Ovary (tissue), 7 donors: ENCODE measurements at regions not wholly inside any gene's neighbourhood (a gene's known extent, or its start where the extent isn't known, plus 50 kb on each side); places are given as distances from the start of the nearest gene placed in this dataset.

Experiments
- DNase-seq, 5 donors: peaks; one replicate each; pipeline ENCODE4 v3.0.0-alpha.2; 2019 to 2020
- H3K27ac ChIP-seq, 2 donors: fragments of 200-600 bp; one replicate each; pipeline versions ENCODE4 v1.5.1 to v1.8.0; 2019 to 2022
- H3K27me3 ChIP-seq: fragments of 200-600 bp; one replicate; pipeline ENCODE4 v1.8.0; 2022
- H3K36me3 ChIP-seq: fragments of 200-600 bp; sonication (generic); one replicate; pipeline ENCODE4 v1.5.1; 2019
- H3K4me1 ChIP-seq: one replicate; pipeline ENCODE4 v1.8.1; 2013; ENCODE audit warnings: mild to moderate bottlenecking, moderate library complexity; ENCODE audit not compliant: insufficient read depth
- H3K4me3 ChIP-seq: fragments of 200-600 bp; sonication (generic); one replicate; pipeline ENCODE4 v1.5.1; 2017
- H3K9me3 ChIP-seq, 2 donors: fragments of 200-600 bp in 1 of 2; sonication (generic) in 1 of 2; one replicate each; pipeline versions ENCODE4 v1.5.1 to v1.8.1; 2013 to 2019; ENCODE audit warnings: mild to moderate bottlenecking in 1 of 2, moderate library complexity in 1 of 2
- EP300 ChIP-seq: sonication (generic); formaldehyde crosslinking; IDR thresholded peaks from one replicate; pipeline ENCODE4 v1.6.1; 2017; ENCODE audit warnings: antibody characterized with exemption
- POLR2A ChIP-seq: fragments of 450-650 bp; IDR thresholded peaks from one replicate; pipeline ENCODE4 v1.6.1; 2017; ENCODE audit warnings: antibody characterized with exemption, mild to moderate bottlenecking, moderate library complexity
- WGBS, 3 donors: extraction: QIAGEN DNeasy Blood & Tissue Kit in 1 of 3; methylation state at CpG; one replicate each; pipeline versions ENCODE4 v1.1.5 to v1.1.7; 2013 to 2017; 5-methylcytosine and 5-hydroxymethylcytosine counted together
- intact Hi-C, 4 donors: fragments of 100-400 bp; cut with DNase I; formaldehyde crosslinking; loops; one replicate each; pipeline versions ENCODE4 v1.11.0 to v1.15.1; 2022 to 2023
- TF ChIP-seq, protein P1 (sequence below), 3 donors: fragments of 450-650 bp in 2 of 3; fragments of 200-600 bp in 1 of 3; IDR thresholded peaks; one replicate each; pipeline versions ENCODE4 v1.5.1 to v1.8.0; 2016 to 2022; ENCODE audit warnings: antibody characterized with exemption in 3 of 3, mild to moderate bottlenecking in 1 of 3
- donor health status: DM: no; HTN: no; CAD: no; lungs with moderate emphysema.
- donor health status: DM: no; HTN: no; CAD: no.
- donor health status: Bipolar disorder and iron deficiency.
- donor health status: DM: no; HTN: no; CAD: no.
- donor health status: DM: yes; HTN: yes; CAD: no.

DNA sequence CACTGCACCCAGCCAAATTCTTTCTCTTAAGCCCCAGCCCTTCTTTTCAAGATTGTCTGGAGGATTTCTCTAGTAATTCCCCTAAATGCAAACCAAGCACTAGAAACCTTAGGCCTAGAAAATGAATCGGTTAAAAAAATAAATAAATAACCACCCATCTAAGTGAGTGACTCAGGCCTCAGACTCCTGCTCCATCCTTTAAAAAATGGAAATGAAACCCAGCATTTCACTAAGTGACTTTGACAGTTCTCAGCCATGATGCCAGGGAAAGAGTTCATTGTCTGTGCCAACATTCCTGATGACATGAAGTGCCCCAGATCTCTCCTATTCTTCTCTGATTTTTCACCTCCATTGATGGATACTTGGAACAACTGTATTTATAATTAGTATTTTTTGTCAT lies 415.2 kb upstream of the DAB1 start:
- no peak overlapping the region for H3K27ac ChIP-seq
- no peak for DNase-seq
- no peaks in the 10 kb centered on the region for H3K4me1 ChIP-seq
- no peak for TF ChIP-seq EP300
- TF ChIP-seq, protein P1, sequence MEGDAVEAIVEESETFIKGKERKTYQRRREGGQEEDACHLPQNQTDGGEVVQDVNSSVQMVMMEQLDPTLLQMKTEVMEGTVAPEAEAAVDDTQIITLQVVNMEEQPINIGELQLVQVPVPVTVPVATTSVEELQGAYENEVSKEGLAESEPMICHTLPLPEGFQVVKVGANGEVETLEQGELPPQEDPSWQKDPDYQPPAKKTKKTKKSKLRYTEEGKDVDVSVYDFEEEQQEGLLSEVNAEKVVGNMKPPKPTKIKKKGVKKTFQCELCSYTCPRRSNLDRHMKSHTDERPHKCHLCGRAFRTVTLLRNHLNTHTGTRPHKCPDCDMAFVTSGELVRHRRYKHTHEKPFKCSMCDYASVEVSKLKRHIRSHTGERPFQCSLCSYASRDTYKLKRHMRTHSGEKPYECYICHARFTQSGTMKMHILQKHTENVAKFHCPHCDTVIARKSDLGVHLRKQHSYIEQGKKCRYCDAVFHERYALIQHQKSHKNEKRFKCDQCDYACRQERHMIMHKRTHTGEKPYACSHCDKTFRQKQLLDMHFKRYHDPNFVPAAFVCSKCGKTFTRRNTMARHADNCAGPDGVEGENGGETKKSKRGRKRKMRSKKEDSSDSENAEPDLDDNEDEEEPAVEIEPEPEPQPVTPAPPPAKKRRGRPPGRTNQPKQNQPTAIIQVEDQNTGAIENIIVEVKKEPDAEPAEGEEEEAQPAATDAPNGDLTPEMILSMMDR (IDR thresholded peaks at IDR 0.05) = no peak
- no peak for TF ChIP-seq POLR2A
- H3K36me3 ChIP-seq = no peaks in the 10 kb centered on the region
- 91 to 95% (median 93%) methylated on average over 1 of the region's 1 CpG for WGBS, 3 donors
- H3K4me3 ChIP-seq = no peak overlapping the region
- intact Hi-C loops = no loop called here
- H3K27me3 ChIP-seq = no peaks in the 10 kb centered on the region
- peaks cover 0 to 3% of the 10 kb centered on the region in 2 donors for H3K9me3 ChIP-seq

DNA sequence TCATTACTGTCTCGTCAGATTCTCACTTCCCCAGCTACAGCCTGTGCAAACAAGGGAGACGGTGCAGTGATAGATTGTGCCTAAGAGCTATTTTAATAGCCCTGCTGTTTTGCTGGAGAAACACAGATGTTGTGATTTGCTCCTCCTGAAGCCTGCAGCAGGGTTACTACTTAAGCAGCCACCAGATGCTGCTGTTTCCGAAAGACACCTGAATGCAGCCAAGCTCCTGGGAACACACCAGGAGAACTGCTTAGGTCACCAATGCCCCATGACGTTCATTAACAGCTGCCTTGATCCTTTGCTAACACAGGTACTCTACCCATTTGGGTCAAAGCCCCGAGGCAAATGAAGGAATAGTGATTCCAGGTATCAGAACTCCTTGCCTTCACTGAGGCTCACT lies 411.8 kb upstream of the DAB1 start:
- DNase-seq = no peak
- 17 to 55% (median 34%) methylated on average over 5 of the region's 5 CpGs for WGBS, 3 donors
- intact Hi-C loops = no loop called here
- H3K27me3 ChIP-seq = no peaks in the 10 kb centered on the region
- no peaks in the 10 kb centered on the region for H3K36me3 ChIP-seq
- no peak overlapping the region for H3K4me3 ChIP-seq
- TF ChIP-seq EP300 (no peak), POLR2A (no peak)
- TF ChIP-seq, protein P1 (IDR thresholded peaks at IDR 0.05) = no peak
- H3K27ac ChIP-seq = no peak overlapping the region
- no peaks in the 10 kb centered on the region for H3K9me3 ChIP-seq
- H3K4me1 ChIP-seq = no peaks in the 10 kb centered on the region

DNA sequence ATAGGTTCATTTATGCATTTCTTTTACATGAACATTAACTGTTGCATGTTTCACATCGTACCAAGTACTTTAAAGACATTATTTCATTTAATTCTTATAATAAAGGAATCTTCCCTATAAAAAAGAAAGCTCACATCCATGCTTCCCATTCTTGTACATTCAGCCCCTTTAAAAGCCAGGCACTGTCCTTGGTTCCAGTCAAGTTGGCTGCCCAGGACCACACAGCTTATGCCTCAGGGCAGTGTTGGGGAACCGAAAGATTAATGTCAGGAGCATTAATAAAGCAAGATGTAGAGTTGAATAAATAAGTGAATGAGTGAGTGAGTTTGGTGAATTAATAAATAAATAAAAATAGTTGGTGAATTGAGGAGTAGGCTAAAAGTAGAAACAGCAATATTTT lies 409.4 kb upstream of the DAB1 start:
- H3K36me3 ChIP-seq = no peaks in the 10 kb centered on the region
- H3K4me1 ChIP-seq = no peaks in the 10 kb centered on the region
- no peak overlapping the region for H3K27ac ChIP-seq
- H3K9me3 ChIP-seq = no peaks in the 10 kb centered on the region
- no peak for DNase-seq
- intact Hi-C loops = no loop called here
- H3K4me3 ChIP-seq = no peak overlapping the region
- no peaks in the 10 kb centered on the region for H3K27me3 ChIP-seq
- WGBS, 3 donors = 82 to 92% (median 87%) methylated on average over 2 of the region's 2 CpGs
- TF ChIP-seq POLR2A (no peak), EP300 (no peak)
- TF ChIP-seq, protein P1 (IDR thresholded peaks at IDR 0.05) = no peak

DNA sequence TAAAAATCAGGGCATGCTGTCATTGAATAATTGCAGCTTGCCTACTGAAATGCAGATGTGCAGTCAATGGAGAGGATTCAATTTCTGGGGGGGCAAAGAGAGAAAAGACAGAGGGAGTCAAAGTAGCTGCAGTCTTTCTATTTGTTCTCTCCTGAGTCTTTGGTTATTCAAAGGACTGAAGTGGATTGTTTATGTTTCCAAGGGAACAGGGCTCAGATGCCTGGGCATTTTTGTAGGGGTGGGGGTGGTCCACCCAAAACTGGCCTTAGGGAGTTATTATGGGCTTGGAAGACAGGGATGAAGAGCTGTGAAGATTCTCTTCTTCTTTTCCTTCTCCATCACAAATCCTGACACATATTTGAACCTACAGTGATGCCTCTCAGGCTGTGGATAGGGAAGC lies 408.8 kb upstream of the DAB1 start:
- Histone ChIP-seq H3K36me3 (no peaks in the 10 kb centered on the region), H3K27me3 (no peaks in the 10 kb centered on the region), H3K4me3 (no peak overlapping the region), H3K27ac (no peak overlapping the region), H3K9me3 (no peaks in the 10 kb centered on the region), H3K4me1 (no peaks in the 10 kb centered on the region)
- intact Hi-C loops = no loop called here
- TF ChIP-seq POLR2A = no peak
- TF ChIP-seq, protein P1 (IDR thresholded peaks at IDR 0.05) = no peak
- TF ChIP-seq EP300 = no peak
- DNase-seq = no peak

DNA sequence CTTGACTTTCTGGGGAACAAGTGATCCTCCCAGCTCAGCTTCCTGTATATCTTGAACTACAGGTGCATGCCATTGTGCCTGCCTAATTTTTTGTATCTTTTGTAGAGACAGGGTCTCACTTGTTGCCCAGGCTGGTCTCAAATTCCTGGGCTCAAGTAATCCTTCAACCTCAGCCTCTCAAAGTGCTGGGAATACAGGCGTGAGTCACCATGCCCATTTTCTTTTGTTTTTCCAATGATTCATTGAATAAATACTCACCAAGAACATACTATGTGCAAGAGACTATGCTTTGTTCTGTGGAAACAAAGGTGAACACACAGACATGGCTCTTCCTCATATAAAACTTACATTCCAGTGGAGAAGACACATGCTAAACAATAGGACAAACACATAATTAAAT lies 407.8 kb upstream of the DAB1 start:
- TF ChIP-seq POLR2A = no peak
- TF ChIP-seq, protein P1 (IDR thresholded peaks at IDR 0.05) = no peak
- 82 to 88% (median 83%) methylated on average over 1 of the region's 1 CpG for WGBS, 3 donors
- intact Hi-C loops = no loop called here
- H3K27me3 ChIP-seq = no peaks in the 10 kb centered on the region
- no peak for DNase-seq
- H3K36me3 ChIP-seq = no peaks in the 10 kb centered on the region
- no peaks in the 10 kb centered on the region for H3K4me1 ChIP-seq
- H3K4me3 ChIP-seq = no peak overlapping the region
- H3K9me3 ChIP-seq = no peaks in the 10 kb centered on the region
- H3K27ac ChIP-seq = no peak overlapping the region
